HEK293 (cell line): ENCODE measurements at regions not wholly inside any gene's neighbourhood (a gene's known extent, or its start where the extent isn't known, plus 50 kb on each side); places are given as distances from the start of the nearest gene placed in this dataset.

Source experiments
- CTCF ChIA-PET: fragments of 350-600 bp; formaldehyde crosslinking; extraction: SDS; loops from one replicate; lab custom pipeline; 2021; ENCODE audit warnings: antibody characterized with exemption; lab: Yijun Ruan, JAX
- POLR2A ChIA-PET: fragments of 300-600 bp; formaldehyde crosslinking; extraction: SDS; loops from one replicate; lab custom pipeline; 2020; ENCODE audit warnings: antibody characterized with exemption, inconsistent platforms; lab: Yijun Ruan, JAX
- H3K27ac ChIP-seq: fragments of 200-500 bp; sonication (Bioruptor generic); 2 replicates; pipeline ENCODE4 v1.5.1; 2014; ENCODE audit warnings: low read depth, low read length, control low read depth, inconsistent platforms; ENCODE audit errors: extremely low read depth
- H3K36me3 ChIP-seq, 2 experiments: fragments of 200-500 bp in 1 of 2; sonication (Bioruptor generic) in 1 of 2; 1 replicate in 1 of 2; 2 replicates in 1 of 2; pipeline ENCODE4 v1.5.1; 2014 to 2017; ENCODE audit warnings: inconsistent platforms in 2 of 2, low read length in 2 of 2; ENCODE audit not compliant: control insufficient read depth in 2 of 2, insufficient read depth in 1 of 2
- H3K4me1 ChIP-seq: fragments of 200-500 bp; sonication (Bioruptor generic); 2 replicates; pipeline ENCODE4 v1.5.1; 2014; ENCODE audit warnings: mild to moderate bottlenecking, low read length, inconsistent platforms; ENCODE audit not compliant: control insufficient read depth, insufficient read depth
- H3K4me3 ChIP-seq: 2 replicates; pipeline ENCODE4 v1.5.1; 2011; ENCODE audit warnings: low read depth, mild to moderate bottlenecking, control low read depth, low read length, moderate library complexity
- H3K9me3 ChIP-seq: fragments of 200-500 bp; sonication (Bioruptor generic); 2 replicates; pipeline ENCODE4 v1.5.1; 2014; ENCODE audit warnings: low read depth, low read length, inconsistent platforms; ENCODE audit not compliant: control insufficient read depth, insufficient read depth
- BCL6B ChIP-seq: fragments of 450-650 bp; formaldehyde crosslinking; IDR thresholded peaks from 2 replicates; pipeline ENCODE4 v1.5.1; 2017; ENCODE audit warnings: missing biosample characterization, missing genetic modification characterization
- CTCF ChIP-seq: fragments of 450-650 bp; formaldehyde crosslinking; IDR thresholded peaks from 2 replicates; pipeline ENCODE4 v1.5.1; 2016; ENCODE audit warnings: missing biosample characterization, missing genetic modification characterization
- KLF10 ChIP-seq: fragments of 450-650 bp; IDR thresholded peaks from 2 replicates; pipeline ENCODE4 v1.5.1; 2018; ENCODE audit warnings: missing biosample characterization, mild to moderate bottlenecking, missing genetic modification characterization
- MYNN ChIP-seq: fragments of 450-650 bp; formaldehyde crosslinking; IDR thresholded peaks from 2 replicates; pipeline ENCODE4 v1.5.1; 2016; ENCODE audit warnings: missing biosample characterization, missing genetic modification characterization, borderline replicate concordance
- OVOL3 ChIP-seq: fragments of 450-650 bp; formaldehyde crosslinking; IDR thresholded peaks from 2 replicates; pipeline ENCODE4 v1.5.1; 2016; ENCODE audit warnings: missing biosample characterization, missing genetic modification characterization
- REST ChIP-seq: fragments of 450-650 bp; formaldehyde crosslinking; IDR thresholded peaks from 2 replicates; pipeline ENCODE4 v1.5.1; 2016; ENCODE audit warnings: missing biosample characterization, missing genetic modification characterization
- SALL2 ChIP-seq: fragments of 450-650 bp; formaldehyde crosslinking; IDR thresholded peaks from 2 replicates; pipeline ENCODE4 v1.5.0; 2017; ENCODE audit warnings: missing biosample characterization, mild to moderate bottlenecking, missing genetic modification characterization, borderline replicate concordance
- YY1 ChIP-seq: fragments of 450-650 bp; formaldehyde crosslinking; IDR thresholded peaks from 2 replicates; pipeline ENCODE4 v1.5.1; 2018; ENCODE audit warnings: missing biosample characterization, missing genetic modification characterization
- ZIC2 ChIP-seq: fragments of 450-650 bp; formaldehyde crosslinking; IDR thresholded peaks from 2 replicates; pipeline ENCODE4 v1.5.1; 2016; ENCODE audit warnings: missing biosample characterization, missing genetic modification characterization
- ZNF175 ChIP-seq: fragments of 450-650 bp; formaldehyde crosslinking; IDR thresholded peaks from 2 replicates; pipeline ENCODE4 v1.5.1; 2016; ENCODE audit warnings: missing biosample characterization, missing genetic modification characterization
- ZNF211 ChIP-seq: fragments of 450-650 bp; formaldehyde crosslinking; IDR thresholded peaks from 2 replicates; pipeline ENCODE4 v1.5.1; 2016; ENCODE audit warnings: low read depth, missing biosample characterization, missing genetic modification characterization
- ZNF274 ChIP-seq, 2 experiments: fragments of 200-500 bp in 1 of 2; fragments of 450-650 bp in 1 of 2; sonication (Bioruptor generic) in 1 of 2; formaldehyde crosslinking in 1 of 2; IDR thresholded peaks; 2 replicates each; pipeline versions ENCODE4 v1.5.1 to v1.6.1; 2014 to 2016; ENCODE audit warnings: borderline replicate concordance in 1 of 2, inconsistent platforms in 1 of 2, low read length in 1 of 2, missing biosample characterization in 1 of 2, missing genetic modification characterization in 1 of 2
- ZNF354C ChIP-seq: fragments of 450-650 bp; formaldehyde crosslinking; IDR thresholded peaks from 2 replicates; pipeline ENCODE4 v1.5.1; 2016; ENCODE audit warnings: missing biosample characterization, missing genetic modification characterization, low read depth, borderline replicate concordance
- ZNF398 ChIP-seq: fragments of 450-650 bp; formaldehyde crosslinking; IDR thresholded peaks from 2 replicates; pipeline ENCODE4 v1.5.1; 2017; ENCODE audit warnings: missing biosample characterization, missing genetic modification characterization
- ZNF521 ChIP-seq: fragments of 450-650 bp; formaldehyde crosslinking; IDR thresholded peaks from 2 replicates; pipeline ENCODE4 v1.5.1; 2017; ENCODE audit warnings: missing biosample characterization, mild to moderate bottlenecking, missing genetic modification characterization
- ZNF549 ChIP-seq: fragments of 450-650 bp; IDR thresholded peaks from 2 replicates; pipeline ENCODE4 v1.5.1; 2018; ENCODE audit warnings: missing biosample characterization, missing genetic modification characterization, mild to moderate bottlenecking, inconsistent platforms, moderate library complexity
- ZNF580 ChIP-seq: fragments of 450-650 bp; formaldehyde crosslinking; IDR thresholded peaks from 2 replicates; pipeline ENCODE4 v1.5.1; 2016; ENCODE audit warnings: missing biosample characterization, missing genetic modification characterization
- ZNF596 ChIP-seq: fragments of 450-650 bp; IDR thresholded peaks from 2 replicates; pipeline ENCODE4 v1.5.0; 2018; ENCODE audit warnings: missing biosample characterization, mild to moderate bottlenecking, missing genetic modification characterization, moderate library complexity
- ZNF621 ChIP-seq: fragments of 450-650 bp; formaldehyde crosslinking; IDR thresholded peaks from 2 replicates; pipeline ENCODE4 v1.5.1; 2017; ENCODE audit warnings: missing biosample characterization, missing genetic modification characterization
- ZNF654 ChIP-seq: fragments of 450-650 bp; formaldehyde crosslinking; IDR thresholded peaks from 2 replicates; pipeline ENCODE4 v1.5.1; 2016; ENCODE audit warnings: low read depth, missing biosample characterization, missing genetic modification characterization
- ZNF701 ChIP-seq: fragments of 450-650 bp; formaldehyde crosslinking; IDR thresholded peaks from 2 replicates; pipeline ENCODE4 v1.5.1; 2016; ENCODE audit warnings: missing biosample characterization, missing genetic modification characterization
- ZNF791 ChIP-seq: fragments of 450-650 bp; formaldehyde crosslinking; IDR thresholded peaks from 2 replicates; pipeline ENCODE4 v1.5.1; 2016; ENCODE audit warnings: missing biosample characterization, missing genetic modification characterization
- ZNF792 ChIP-seq: fragments of 450-650 bp; formaldehyde crosslinking; IDR thresholded peaks from 2 replicates; pipeline ENCODE4 v1.5.1; 2016; ENCODE audit warnings: missing biosample characterization, missing genetic modification characterization
- ZNF830 ChIP-seq: fragments of 450-650 bp; IDR thresholded peaks from 2 replicates; pipeline ENCODE4 v1.5.0; 2018; ENCODE audit warnings: missing biosample characterization, missing genetic modification characterization, low read depth, mild to moderate bottlenecking, moderate library complexity
- ZSCAN5A ChIP-seq: fragments of 450-650 bp; formaldehyde crosslinking; IDR thresholded peaks from 2 replicates; pipeline ENCODE4 v1.5.1; 2016; ENCODE audit warnings: missing biosample characterization, missing genetic modification characterization

GRCh38 chr4:85062466-85062865 is 96.0 kb upstream of the WDFY3 start:
- no peak overlapping the region for H3K4me3 ChIP-seq
- H3K27ac ChIP-seq, result no peak overlapping the region
- no peak for TF ChIP-seq ZNF791 (tag by site-specific recombination)
- no peak for TF ChIP-seq ZNF175 (tag by site-specific recombination)
- TF ChIP-seq ZNF654 (tag by site-specific recombination), result no peak
- TF ChIP-seq ZNF792 (tag by site-specific recombination), result no peak
- TF ChIP-seq ZSCAN5A (tag by site-specific recombination), result no peak
- no peak for TF ChIP-seq ZNF701 (tag by site-specific recombination)
- TF ChIP-seq ZNF274 (IDR thresholded peaks at IDR 0.05; ENCODE audit: low read length), result no peak
- no peak for TF ChIP-seq ZNF274 (tag by site-specific recombination; IDR thresholded peaks at IDR 0.05; ENCODE audit: borderline replicate concordance)
- TF ChIP-seq ZNF354C (tag by site-specific recombination), result no peak
- TF ChIP-seq ZNF830 (tag by site-specific recombination), result no peak
- TF ChIP-seq ZNF596 (tag by site-specific recombination), result no peak
- no peak for TF ChIP-seq ZNF549 (tag by site-specific recombination)
- H3K4me1 ChIP-seq, result no peaks in the 10 kb centered on the region
- no peaks in the 10 kb centered on the region for H3K36me3 ChIP-seq
- CTCF ChIA-PET, result no interaction called here
- H3K9me3 ChIP-seq, result no peaks in the 10 kb centered on the region
- POLR2A ChIA-PET, result no interaction called here

GRCh38 chr4:85067342-85067741 is 100.9 kb upstream of the WDFY3 start:
- CTCF ChIA-PET, result no interaction called here
- POLR2A ChIA-PET, result no interaction called here
- no peak for TF ChIP-seq ZIC2 (tag by site-specific recombination)
- no peak for TF ChIP-seq YY1 (tag by site-specific recombination)
- no peak for TF ChIP-seq SALL2 (tag by site-specific recombination)
- no peak for TF ChIP-seq ZNF521 (tag by site-specific recombination)
- TF ChIP-seq OVOL3, result no peak
- no peak for TF ChIP-seq BCL6B
- TF ChIP-seq ZNF398, result no peak
- no peak for TF ChIP-seq KLF10 (tag by site-specific recombination)
- no peak for TF ChIP-seq ZNF211
- TF ChIP-seq REST, result no peak
- TF ChIP-seq ZNF580 (tag by site-specific recombination), result no peak
- no peak for TF ChIP-seq MYNN (tag by site-specific recombination)
- TF ChIP-seq CTCF (tag by site-specific recombination), result no peak
- TF ChIP-seq ZNF621 (tag by site-specific recombination), result no peak

More at GRCh38 chr4:85067342-85067741, 100.9 kb upstream of the WDFY3 start:
- H3K36me3 ChIP-seq, result no peaks in the 10 kb centered on the region
- H3K4me1 ChIP-seq, result no peaks in the 10 kb centered on the region
- no peak overlapping the region for H3K4me3 ChIP-seq
- H3K27ac ChIP-seq, result no peak overlapping the region
- no peaks in the 10 kb centered on the region for H3K9me3 ChIP-seq
